Calu3 (cell line): ENCODE measurements at regions not wholly inside any gene's neighbourhood (a gene's known extent, or its start where the extent isn't known, plus 50 kb on each side); places are given as distances from the start of the nearest gene placed in this dataset.

Experiments used
- BruUV-seq: library from RNA; stranded (reverse); fragments of 400-500 nt; replicated peaks from 2 replicates; lab custom pipeline; 2021; lab: Mats Ljungman, UMichigan
- CTCF ChIA-PET: fragments of 300-600 bp; sonication (Branson Sonifier 250); formaldehyde crosslinking; loops from one replicate; lab custom pipeline; 2022; ENCODE audit warnings: antibody characterized with exemption; lab: Charles Lee
- DNase-seq: peaks from one replicate; pipeline ENCODE4 v3.0.0; 2022
- H3K27ac Mint-ChIP-seq: one replicate; pipeline ENCODE4 v1.8.0; 2022; ENCODE audit warnings: mixed read lengths; ENCODE audit not compliant: unreplicated experiment
- H3K27me3 Mint-ChIP-seq: one replicate; pipeline ENCODE4 v1.8.0; 2022; ENCODE audit warnings: mixed read lengths; ENCODE audit not compliant: unreplicated experiment
- H3K36me3 Mint-ChIP-seq: one replicate; pipeline ENCODE4 v1.8.0; 2022; ENCODE audit warnings: mild to moderate bottlenecking, moderate library complexity, mixed read lengths; ENCODE audit not compliant: insufficient read depth, unreplicated experiment
- H3K4me1 Mint-ChIP-seq: one replicate; pipeline ENCODE4 v1.8.0; 2022; ENCODE audit warnings: mild to moderate bottlenecking, low read depth, mixed read lengths; ENCODE audit not compliant: unreplicated experiment
- H3K4me3 Mint-ChIP-seq: one replicate; pipeline ENCODE4 v1.8.0; 2022; ENCODE audit warnings: mild to moderate bottlenecking, low read depth, moderate library complexity, mixed read lengths; ENCODE audit not compliant: unreplicated experiment
- H3K9me3 Mint-ChIP-seq: one replicate; pipeline ENCODE4 v1.8.0; 2022; ENCODE audit warnings: low read depth, mixed read lengths; ENCODE audit not compliant: unreplicated experiment
- intact Hi-C: fragments of 100-400 bp; cut with micrococcal nuclease; formaldehyde crosslinking; loops from one replicate; pipeline ENCODE4 v1.10.0; 2022; ENCODE audit not compliant: unreplicated experiment
- TF ChIP-seq, protein P1 (sequence below): fragments of 200-600 bp; IDR thresholded peaks from one replicate; pipeline ENCODE4 v1.8.0; 2022; ENCODE audit warnings: antibody characterized with exemption; ENCODE audit not compliant: unreplicated experiment

DNA sequence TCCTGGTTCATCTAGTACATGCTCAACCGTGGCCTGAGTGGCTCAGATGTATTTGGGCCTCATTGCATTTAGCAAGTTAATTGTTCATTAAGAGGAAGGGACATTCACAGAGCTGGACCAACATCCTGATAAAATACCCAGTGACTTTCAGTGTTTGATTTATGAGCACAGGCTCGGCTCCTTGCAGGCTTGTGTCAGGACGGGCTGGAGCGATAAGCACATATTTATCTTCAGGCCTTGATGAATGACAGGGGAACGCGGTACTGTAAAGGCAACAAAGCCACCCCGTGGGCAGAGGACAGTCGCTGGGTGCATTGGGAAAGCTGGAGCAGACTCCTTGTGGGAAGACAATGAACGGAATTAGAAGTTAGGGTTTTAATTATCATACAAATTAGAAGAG is 548.6 kb upstream of the HS6ST1 start:
- no peak for DNase-seq
- Mint-ChIP-seq H3K36me3 (no peaks in the 10 kb centered on the region), H3K4me3 (no peak overlapping the region), H3K4me1 (no peaks in the 10 kb centered on the region), H3K27ac (no peak overlapping the region), H3K9me3 (no peaks in the 10 kb centered on the region), H3K27me3 (no peaks in the 10 kb centered on the region)
- intact Hi-C loops = no loop called here
- TF ChIP-seq, protein P1, sequence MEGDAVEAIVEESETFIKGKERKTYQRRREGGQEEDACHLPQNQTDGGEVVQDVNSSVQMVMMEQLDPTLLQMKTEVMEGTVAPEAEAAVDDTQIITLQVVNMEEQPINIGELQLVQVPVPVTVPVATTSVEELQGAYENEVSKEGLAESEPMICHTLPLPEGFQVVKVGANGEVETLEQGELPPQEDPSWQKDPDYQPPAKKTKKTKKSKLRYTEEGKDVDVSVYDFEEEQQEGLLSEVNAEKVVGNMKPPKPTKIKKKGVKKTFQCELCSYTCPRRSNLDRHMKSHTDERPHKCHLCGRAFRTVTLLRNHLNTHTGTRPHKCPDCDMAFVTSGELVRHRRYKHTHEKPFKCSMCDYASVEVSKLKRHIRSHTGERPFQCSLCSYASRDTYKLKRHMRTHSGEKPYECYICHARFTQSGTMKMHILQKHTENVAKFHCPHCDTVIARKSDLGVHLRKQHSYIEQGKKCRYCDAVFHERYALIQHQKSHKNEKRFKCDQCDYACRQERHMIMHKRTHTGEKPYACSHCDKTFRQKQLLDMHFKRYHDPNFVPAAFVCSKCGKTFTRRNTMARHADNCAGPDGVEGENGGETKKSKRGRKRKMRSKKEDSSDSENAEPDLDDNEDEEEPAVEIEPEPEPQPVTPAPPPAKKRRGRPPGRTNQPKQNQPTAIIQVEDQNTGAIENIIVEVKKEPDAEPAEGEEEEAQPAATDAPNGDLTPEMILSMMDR = no peak
- BruUV-seq = no TSS peak
- CTCF ChIA-PET = no interaction called here

DNA sequence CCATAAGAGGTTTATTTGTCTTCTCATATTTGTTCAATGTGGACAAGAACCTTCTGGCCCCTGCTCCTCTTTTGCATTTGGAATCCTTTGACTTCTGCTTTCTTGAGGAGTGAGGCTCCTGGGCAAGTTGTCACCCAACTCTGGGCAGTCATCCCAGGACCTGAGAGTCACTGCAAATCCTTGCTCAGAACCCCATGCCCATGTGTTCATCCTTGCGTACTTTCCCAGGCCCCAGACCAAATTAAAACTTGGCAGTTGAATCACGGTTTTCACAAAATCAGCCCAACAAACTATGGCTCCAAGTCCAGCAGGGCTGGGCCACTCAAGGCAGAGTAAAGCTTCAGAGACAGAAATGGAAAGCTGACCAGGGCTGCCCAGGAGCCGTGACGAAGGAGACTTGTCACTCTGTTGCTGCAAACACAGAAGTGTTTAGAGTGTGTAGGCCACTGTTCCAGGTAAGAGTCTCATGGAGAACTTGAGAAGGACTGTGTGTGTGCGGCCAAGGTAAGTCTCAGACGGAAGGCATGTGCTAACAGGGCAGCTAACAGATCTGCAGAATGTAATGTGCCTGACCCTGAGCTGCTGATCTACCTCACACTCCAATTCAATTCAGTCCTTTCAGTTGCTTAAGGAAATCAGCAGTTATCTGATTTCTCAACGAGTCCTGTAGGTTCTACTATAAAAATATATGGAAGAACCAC is 549.4 kb upstream of the HS6ST1 start:
- no peaks in the 10 kb centered on the region for H3K36me3 Mint-ChIP-seq
- H3K4me1 Mint-ChIP-seq = no peaks in the 10 kb centered on the region
- H3K4me3 Mint-ChIP-seq = no peak overlapping the region

DNA sequence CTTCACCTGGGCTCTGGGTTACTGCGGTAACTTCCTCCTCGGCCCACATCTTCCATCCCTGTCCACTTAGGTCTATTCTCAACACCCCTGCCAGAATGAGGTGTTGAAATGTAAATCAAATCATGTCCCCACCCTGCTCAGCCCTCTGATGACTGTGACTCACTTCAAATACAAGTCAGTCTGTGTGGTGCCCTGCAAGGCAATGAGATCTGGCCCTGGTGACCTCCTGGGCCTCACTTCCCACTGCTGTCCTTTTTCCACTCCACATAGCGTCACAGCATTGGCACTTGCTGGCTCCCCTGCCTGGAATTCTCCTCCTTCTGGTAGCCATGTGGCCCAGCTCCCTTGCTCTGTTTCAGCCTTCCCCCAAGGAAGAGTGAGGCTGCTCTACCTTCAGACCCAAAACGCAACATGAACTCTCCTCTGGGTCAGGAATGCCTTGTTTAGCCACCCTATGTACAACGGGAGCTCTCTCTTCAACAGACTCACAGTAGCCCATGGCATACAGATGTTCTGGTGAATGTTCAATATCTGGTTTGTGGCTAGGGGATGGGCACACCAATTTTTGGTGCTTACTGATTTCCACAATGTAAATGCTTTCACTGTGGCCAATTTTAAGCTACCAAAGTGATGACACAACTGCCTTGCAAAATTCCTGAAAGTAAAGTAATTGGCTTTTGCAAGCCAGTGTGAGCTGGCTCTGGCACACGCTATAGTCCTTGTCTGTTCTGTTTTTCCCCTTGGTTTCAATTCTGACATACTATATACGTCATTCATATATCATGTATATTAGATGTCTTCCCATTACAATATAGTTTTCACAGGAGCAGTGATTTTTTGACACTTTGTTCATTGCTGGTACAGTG is 550.3 kb upstream of the HS6ST1 start:
- TF ChIP-seq, protein P1 = no peak
- H3K27ac Mint-ChIP-seq = no peak overlapping the region
- H3K4me1 Mint-ChIP-seq = no peaks in the 10 kb centered on the region
- no peak for DNase-seq
- no peaks in the 10 kb centered on the region for H3K36me3 Mint-ChIP-seq
- BruUV-seq = no TSS peak
- H3K27me3 Mint-ChIP-seq = no peaks in the 10 kb centered on the region
- H3K9me3 Mint-ChIP-seq = no peaks in the 10 kb centered on the region
- no peak overlapping the region for H3K4me3 Mint-ChIP-seq
- intact Hi-C loops = no loop called here
- CTCF ChIA-PET = no interaction called here

More for the DNA sequence above, 549.4 kb upstream of the HS6ST1 start:
- no peaks in the 10 kb centered on the region for H3K27me3 Mint-ChIP-seq
- CTCF ChIA-PET = no interaction called here
- TF ChIP-seq, protein P1 = no peak
- no peak for DNase-seq
- BruUV-seq = no TSS peak
- intact Hi-C loops = no loop called here
- no peaks in the 10 kb centered on the region for H3K9me3 Mint-ChIP-seq
- no peak overlapping the region for H3K27ac Mint-ChIP-seq

DNA sequence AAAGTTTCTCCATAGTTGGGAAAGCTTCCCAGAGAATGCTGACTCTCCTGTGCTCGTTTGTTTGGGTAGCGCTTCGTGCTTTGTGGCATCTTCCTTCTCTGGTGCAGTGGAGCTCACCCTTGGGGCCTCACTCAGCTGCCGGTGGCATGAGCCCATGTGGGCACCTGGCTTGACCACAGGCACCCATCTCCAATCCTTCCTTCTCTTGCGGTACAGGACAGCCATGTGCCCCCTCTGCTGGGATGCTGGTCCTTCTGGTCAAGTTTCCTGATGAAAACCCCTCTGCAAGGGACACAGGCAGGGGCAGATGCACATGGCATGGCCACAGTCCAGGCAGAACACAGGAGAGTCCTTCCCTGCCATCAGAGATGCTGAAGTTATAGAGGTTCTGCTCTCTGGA is 555.9 kb upstream of the HS6ST1 start:
- no peaks in the 10 kb centered on the region for H3K27me3 Mint-ChIP-seq
- TF ChIP-seq, protein P1 = no peak
- no peaks in the 10 kb centered on the region for H3K36me3 Mint-ChIP-seq
- DNase-seq = no peak
- intact Hi-C loops = no loop called here
- CTCF ChIA-PET = no interaction called here
- H3K4me3 Mint-ChIP-seq = no peak overlapping the region
- H3K9me3 Mint-ChIP-seq = peaks cover 6% of the 10 kb centered on the region
- H3K27ac Mint-ChIP-seq = no peak overlapping the region
- H3K4me1 Mint-ChIP-seq = no peaks in the 10 kb centered on the region
- BruUV-seq = no TSS peak
